GM18951 (cell line): ENCODE measurements at regions not wholly inside any gene's neighbourhood (a gene's known extent, or its start where the extent isn't known, plus 50 kb on each side); places are given as distances from the start of the nearest gene placed in this dataset.
"Not testable (repeated sequence)": the region's sequence is repeated elsewhere in the genome, so short reads cannot be mapped to it uniquely, and the experiment has no call there.

Experiments
- POLR2A ChIP-seq: IDR thresholded peaks from 4 replicates; pipeline ENCODE4 v1.6.1; 2011; ENCODE audit warnings: mild to moderate bottlenecking; ENCODE audit not compliant: insufficient read length, insufficient read depth; ENCODE audit errors: extremely low read depth
- in situ Hi-C: fragments of 300-500 bp; cut with MboI; formaldehyde crosslinking; loops from one replicate; pipeline ENCODE4 v1.12.0; 2022; ENCODE audit warnings: low sequenced_read_pairs, mixed read lengths, inconsistent platforms; ENCODE audit not compliant: unreplicated experiment

GRCh38 chr1:221284028-221284427 lies 404.8 kb downstream of the HLX start:
- in situ Hi-C loops: no loop called here
- no peak for TF ChIP-seq POLR2A

- in situ Hi-C loops: not testable (repeated sequence)
Measured at GRCh38 chr1:221284991-221285390, 405.7 kb downstream of the HLX start.

GRCh38 chr1:221285458-221286210 lies 406.4 kb downstream of the HLX start:
- in situ Hi-C loops: not testable (repeated sequence)

- in situ Hi-C loops: no loop called here
- no peak for TF ChIP-seq POLR2A
Measured at GRCh38 chr1:221286399-221286798, 407.2 kb downstream of the HLX start.

- in situ Hi-C loops: no loop called here
- TF ChIP-seq POLR2A: no peak
Measured at GRCh38 chr1:221289103-221289502, 409.9 kb downstream of the HLX start.

- no peak for TF ChIP-seq POLR2A
- in situ Hi-C loops: no loop called here
Measured at GRCh38 chr1:221290669-221291068, 411.4 kb downstream of the HLX start.

GRCh38 chr1:221291113-221291512 lies 411.9 kb downstream of the HLX start:
- in situ Hi-C loops: no loop called here
- no peak for TF ChIP-seq POLR2A

- in situ Hi-C loops: no loop called here
Measured at GRCh38 chr1:221292652-221293051, 413.4 kb downstream of the HLX start.

GRCh38 chr1:221294242-221294641 lies 415.0 kb downstream of the HLX start:
- no peak for TF ChIP-seq POLR2A
- in situ Hi-C loops: no loop called here

More at GRCh38 chr1:221292652-221293051, 413.4 kb downstream of the HLX start:
- TF ChIP-seq POLR2A: no peak

- TF ChIP-seq POLR2A: no peak
- in situ Hi-C loops: no loop called here
Measured at GRCh38 chr1:221302357-221302756, 423.1 kb downstream of the HLX start.

- no peak for TF ChIP-seq POLR2A
- in situ Hi-C loops: no loop called here
Measured at GRCh38 chr1:221302810-221303209, 423.6 kb downstream of the HLX start.

GRCh38 chr1:221303623-221304022 lies 424.4 kb downstream of the HLX start:
- TF ChIP-seq POLR2A: no peak
- in situ Hi-C loops: no loop called here

GRCh38 chr1:221306239-221306638 lies 427.0 kb downstream of the HLX start:
- no peak for TF ChIP-seq POLR2A
- in situ Hi-C loops: no loop called here

GRCh38 chr1:221308534-221309511 lies 429.6 kb downstream of the HLX start:
- TF ChIP-seq POLR2A: no peak
- in situ Hi-C loops: no loop called here
